ENCODE measurements at regions not wholly inside any gene's neighbourhood (a gene's known extent, or its start where the extent isn't known, plus 50 kb on each side); places are given as distances from the start of the nearest gene placed in this dataset.

DNA sequence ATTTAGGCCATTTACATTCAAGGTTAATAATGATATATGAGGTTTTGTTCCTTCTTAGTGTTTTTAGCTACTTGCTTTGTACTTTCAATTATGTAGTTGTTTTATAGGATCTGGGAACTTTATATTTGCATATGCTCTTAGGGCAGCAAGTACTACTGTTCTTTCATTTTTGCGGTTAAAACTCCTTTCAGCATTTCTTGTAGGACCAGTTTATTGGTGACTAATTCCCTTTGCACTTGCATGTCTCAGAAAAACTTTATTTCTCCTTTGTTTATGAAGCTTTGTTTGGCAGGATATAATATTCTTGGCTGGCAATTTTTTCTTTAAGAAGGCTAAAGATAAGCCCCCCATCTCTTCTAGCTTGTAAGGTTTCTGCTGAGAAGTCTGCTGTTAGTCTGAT is 131.3 kb upstream of the CDH8 start:
- Histone ChIP-seq H2AFZ (ENCODE audit: control insufficient read depth, low read depth, low read length) (no peak overlapping the region), H3K9me3 (replicated peaks; ENCODE audit: control insufficient read depth, insufficient read depth, low read length) (no peaks in the 10 kb centered on the region), H3K4me2 (ENCODE audit: control insufficient read depth, insufficient read depth) (no peak overlapping the region), H3K4me1 (ENCODE audit: control insufficient read depth, insufficient read depth, low read length) (no peaks in the 10 kb centered on the region), H3K4me3 (no peak overlapping the region), H3K27ac (ENCODE audit: control insufficient read depth, insufficient read depth) (no peak overlapping the region), H4K20me1 (ENCODE audit: control insufficient read depth, insufficient read depth) (no peaks in the 10 kb centered on the region), H3K79me2 (ENCODE audit: control insufficient read depth, insufficient read depth, low read length) (no peaks in the 10 kb centered on the region), H3K9ac (ENCODE audit: control insufficient read depth, insufficient read depth, low read length) (no peak overlapping the region), H3K27me3 (replicated peaks in 1 of 2; ENCODE audit: control insufficient read depth in 2 of 2, insufficient read depth in 2 of 2, low read length in 1 of 2) (no peaks in the 10 kb centered on the region), H3K36me3 (ENCODE audit: control insufficient read depth in 2 of 2, insufficient read depth in 2 of 2, low read length in 1 of 2) (no peaks in the 10 kb centered on the region)
- FAIRE-seq (no peak), DNase-seq (ENCODE audit: low read depth, low spot score) (no peak), ATAC-seq (no peak)
- WGBS (ENCODE audit: insufficient coverage, insufficient replicate concordance, low lambda C conversion rate, missing lambda C conversion rate) = 62% methylated on average over 1 of the region's 1 CpG
- ChIA-PET RAD21 (ENCODE audit: unreplicated experiment) (no interaction called here), SMC1A (ENCODE audit: uncharacterized antibody, unreplicated experiment) (no interaction called here), POLR2A (no interaction called here), CTCF (no interaction called here)
- in situ Hi-C loops (cut with MboI) (no loop called here), intact Hi-C loops (cut with micrococcal nuclease; ENCODE audit: unreplicated experiment) (no loop called here)
- no TSS peak for BruUV-seq (replicated peaks)
- TF ChIP-seq CHD1 (IDR thresholded peaks at IDR 0.05; ENCODE audit: low read depth, low read length) = no peak
- TF ChIP-seq POLR2AphosphoS5 (IDR thresholded peaks at IDR 0.05; ENCODE audit: low read length) = no peak
- TF ChIP-seq, protein P1, sequence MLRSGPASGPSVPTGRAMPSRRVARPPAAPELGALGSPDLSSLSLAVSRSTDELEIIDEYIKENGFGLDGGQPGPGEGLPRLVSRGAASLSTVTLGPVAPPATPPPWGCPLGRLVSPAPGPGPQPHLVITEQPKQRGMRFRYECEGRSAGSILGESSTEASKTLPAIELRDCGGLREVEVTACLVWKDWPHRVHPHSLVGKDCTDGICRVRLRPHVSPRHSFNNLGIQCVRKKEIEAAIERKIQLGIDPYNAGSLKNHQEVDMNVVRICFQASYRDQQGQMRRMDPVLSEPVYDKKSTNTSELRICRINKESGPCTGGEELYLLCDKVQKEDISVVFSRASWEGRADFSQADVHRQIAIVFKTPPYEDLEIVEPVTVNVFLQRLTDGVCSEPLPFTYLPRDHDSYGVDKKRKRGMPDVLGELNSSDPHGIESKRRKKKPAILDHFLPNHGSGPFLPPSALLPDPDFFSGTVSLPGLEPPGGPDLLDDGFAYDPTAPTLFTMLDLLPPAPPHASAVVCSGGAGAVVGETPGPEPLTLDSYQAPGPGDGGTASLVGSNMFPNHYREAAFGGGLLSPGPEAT (IDR thresholded peaks at IDR 0.05; ENCODE audit: low read depth) = no peak
- TF ChIP-seq PAX5 (IDR thresholded peaks at IDR 0.05; ENCODE audit: borderline replicate concordance, low read depth, low read length) = no peak
- no peak for TF ChIP-seq HDAC2 (IDR thresholded peaks at IDR 0.05)
- TF ChIP-seq, protein P2, sequence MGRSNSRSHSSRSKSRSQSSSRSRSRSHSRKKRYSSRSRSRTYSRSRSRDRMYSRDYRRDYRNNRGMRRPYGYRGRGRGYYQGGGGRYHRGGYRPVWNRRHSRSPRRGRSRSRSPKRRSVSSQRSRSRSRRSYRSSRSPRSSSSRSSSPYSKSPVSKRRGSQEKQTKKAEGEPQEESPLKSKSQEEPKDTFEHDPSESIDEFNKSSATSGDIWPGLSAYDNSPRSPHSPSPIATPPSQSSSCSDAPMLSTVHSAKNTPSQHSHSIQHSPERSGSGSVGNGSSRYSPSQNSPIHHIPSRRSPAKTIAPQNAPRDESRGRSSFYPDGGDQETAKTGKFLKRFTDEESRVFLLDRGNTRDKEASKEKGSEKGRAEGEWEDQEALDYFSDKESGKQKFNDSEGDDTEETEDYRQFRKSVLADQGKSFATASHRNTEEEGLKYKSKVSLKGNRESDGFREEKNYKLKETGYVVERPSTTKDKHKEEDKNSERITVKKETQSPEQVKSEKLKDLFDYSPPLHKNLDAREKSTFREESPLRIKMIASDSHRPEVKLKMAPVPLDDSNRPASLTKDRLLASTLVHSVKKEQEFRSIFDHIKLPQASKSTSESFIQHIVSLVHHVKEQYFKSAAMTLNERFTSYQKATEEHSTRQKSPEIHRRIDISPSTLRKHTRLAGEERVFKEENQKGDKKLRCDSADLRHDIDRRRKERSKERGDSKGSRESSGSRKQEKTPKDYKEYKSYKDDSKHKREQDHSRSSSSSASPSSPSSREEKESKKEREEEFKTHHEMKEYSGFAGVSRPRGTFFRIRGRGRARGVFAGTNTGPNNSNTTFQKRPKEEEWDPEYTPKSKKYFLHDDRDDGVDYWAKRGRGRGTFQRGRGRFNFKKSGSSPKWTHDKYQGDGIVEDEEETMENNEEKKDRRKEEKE (IDR thresholded peaks at IDR 0.05) = no peak
- no peak for TF ChIP-seq BCL11A (IDR thresholded peaks at IDR 0.05; ENCODE audit: low read depth, low read length)
- TF ChIP-seq BMI1 (IDR thresholded peaks at IDR 0.05; ENCODE audit: borderline replicate concordance) = no peak
- no peak for TF ChIP-seq ASH2L (IDR thresholded peaks at IDR 0.05; ENCODE audit: borderline replicate concordance, low read depth)
- no peak for TF ChIP-seq SUZ12 (IDR thresholded peaks at IDR 0.05; ENCODE audit: unreplicated experiment)
- no peak for TF ChIP-seq JUND (IDR thresholded peaks at IDR 0.05; ENCODE audit: low read depth, low read length)
- no peak for TF ChIP-seq SRF (IDR thresholded peaks at IDR 0.05; ENCODE audit: low read depth in 2 of 2, low read length in 2 of 2)
- TF ChIP-seq MYC (IDR thresholded peaks at IDR 0.05; ENCODE audit: insufficient read depth, insufficient read length, insufficient replicate concordance, low read length, severe bottlenecking) = no peak
- no peak for TF ChIP-seq NR2C1 (IDR thresholded peaks at IDR 0.05)
- TF ChIP-seq, protein P3, sequence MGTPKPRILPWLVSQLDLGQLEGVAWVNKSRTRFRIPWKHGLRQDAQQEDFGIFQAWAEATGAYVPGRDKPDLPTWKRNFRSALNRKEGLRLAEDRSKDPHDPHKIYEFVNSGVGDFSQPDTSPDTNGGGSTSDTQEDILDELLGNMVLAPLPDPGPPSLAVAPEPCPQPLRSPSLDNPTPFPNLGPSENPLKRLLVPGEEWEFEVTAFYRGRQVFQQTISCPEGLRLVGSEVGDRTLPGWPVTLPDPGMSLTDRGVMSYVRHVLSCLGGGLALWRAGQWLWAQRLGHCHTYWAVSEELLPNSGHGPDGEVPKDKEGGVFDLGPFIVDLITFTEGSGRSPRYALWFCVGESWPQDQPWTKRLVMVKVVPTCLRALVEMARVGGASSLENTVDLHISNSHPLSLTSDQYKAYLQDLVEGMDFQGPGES (IDR thresholded peaks at IDR 0.05) = no peak
- no peak for TF ChIP-seq RELA (IDR thresholded peaks at IDR 0.05; ENCODE audit: borderline replicate concordance, partially characterized antibody)
- no peak for TF ChIP-seq NFXL1 (IDR thresholded peaks at IDR 0.05; ENCODE audit: borderline replicate concordance)
- TF ChIP-seq, protein P4, sequence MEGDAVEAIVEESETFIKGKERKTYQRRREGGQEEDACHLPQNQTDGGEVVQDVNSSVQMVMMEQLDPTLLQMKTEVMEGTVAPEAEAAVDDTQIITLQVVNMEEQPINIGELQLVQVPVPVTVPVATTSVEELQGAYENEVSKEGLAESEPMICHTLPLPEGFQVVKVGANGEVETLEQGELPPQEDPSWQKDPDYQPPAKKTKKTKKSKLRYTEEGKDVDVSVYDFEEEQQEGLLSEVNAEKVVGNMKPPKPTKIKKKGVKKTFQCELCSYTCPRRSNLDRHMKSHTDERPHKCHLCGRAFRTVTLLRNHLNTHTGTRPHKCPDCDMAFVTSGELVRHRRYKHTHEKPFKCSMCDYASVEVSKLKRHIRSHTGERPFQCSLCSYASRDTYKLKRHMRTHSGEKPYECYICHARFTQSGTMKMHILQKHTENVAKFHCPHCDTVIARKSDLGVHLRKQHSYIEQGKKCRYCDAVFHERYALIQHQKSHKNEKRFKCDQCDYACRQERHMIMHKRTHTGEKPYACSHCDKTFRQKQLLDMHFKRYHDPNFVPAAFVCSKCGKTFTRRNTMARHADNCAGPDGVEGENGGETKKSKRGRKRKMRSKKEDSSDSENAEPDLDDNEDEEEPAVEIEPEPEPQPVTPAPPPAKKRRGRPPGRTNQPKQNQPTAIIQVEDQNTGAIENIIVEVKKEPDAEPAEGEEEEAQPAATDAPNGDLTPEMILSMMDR (IDR thresholded peaks at IDR 0.05 in 2 of 3, conservative IDR thresholded peaks at IDR 0.05 in 1 of 3; ENCODE audit: control insufficient read depth in 2 of 3, extremely low read depth in 1 of 3, insufficient read depth in 1 of 3, low read depth in 3 of 3, low read length in 3 of 3) = no peak
